ENCODE measurements at regions not wholly inside any gene's neighbourhood (a gene's known extent, or its start where the extent isn't known, plus 50 kb on each side); places are given as distances from the start of the nearest gene placed in this dataset.
A peak's percentile ranks its signal among the peaks of the same experiment; 100 is the strongest.
"Not testable (repeated sequence)": the region's sequence is repeated elsewhere in the genome, so short reads cannot be mapped to it uniquely, and the experiment has no call there.

DNA sequence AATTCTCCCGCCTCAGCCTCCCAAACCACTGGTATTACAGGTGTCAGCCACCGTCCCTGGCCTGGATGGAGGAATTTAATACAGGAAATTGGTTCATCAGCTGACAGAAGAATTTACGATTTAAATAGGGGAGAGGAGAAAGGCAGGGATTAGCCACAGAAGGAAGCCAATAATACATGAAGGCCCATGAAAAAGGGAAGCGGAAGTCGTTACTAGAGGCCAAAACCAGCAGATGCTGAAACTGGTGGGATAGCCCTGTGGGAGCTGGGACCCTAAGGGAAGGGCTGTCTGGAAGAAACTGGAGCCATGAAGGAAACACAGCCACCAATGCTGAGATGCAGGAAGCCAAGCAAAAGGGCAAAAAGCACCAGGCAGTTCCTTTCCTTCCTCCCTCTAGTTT, 163.7 kb upstream of the RMP24 start:
- Histone ChIP-seq H3K27me3 (ENCODE audit: low read length) (no peaks in the 10 kb centered on the region), H3K36me3 (ENCODE audit: low read depth, low read length) (no peaks in the 10 kb centered on the region), H3K9me3 (ENCODE audit: low read length) (no peaks in the 10 kb centered on the region), H3K4me1 (ENCODE audit: insufficient read depth, low read length) (no peaks in the 10 kb centered on the region), H3K9me2 (replicated peaks; ENCODE audit: low read length) (no peaks in the 10 kb centered on the region), H3F3A (ENCODE audit: low read length, unreplicated experiment) (no peaks in the 10 kb centered on the region), H3K79me2 (ENCODE audit: low read length) (no peaks in the 10 kb centered on the region), H4K20me1 (ENCODE audit: low read length) (no peaks in the 10 kb centered on the region), H3K27ac (ENCODE audit: low read length) (no peak overlapping the region), H2AFZ (ENCODE audit: low read length) (no peak overlapping the region), H3K9ac (ENCODE audit: low read length) (no peak overlapping the region), H3K4me2 (ENCODE audit: low read length) (no peak overlapping the region), H3K4me3 (ENCODE audit: low read length) (no peak overlapping the region)
- ATAC-seq (no peak), DNase-seq (no peak)
- BruUV-seq (replicated peaks): no TSS peak
- intact Hi-C loops (cut with micrococcal nuclease): no loop called here
- CTCF ChIA-PET: no interaction called here
- POLR2A ChIA-PET (ENCODE audit: unreplicated experiment): no interaction called here
- no peak for TF ChIP-seq EZH2 (IDR thresholded peaks at IDR 0.05; ENCODE audit: low read length, unreplicated experiment)
- TF ChIP-seq, protein P1, sequence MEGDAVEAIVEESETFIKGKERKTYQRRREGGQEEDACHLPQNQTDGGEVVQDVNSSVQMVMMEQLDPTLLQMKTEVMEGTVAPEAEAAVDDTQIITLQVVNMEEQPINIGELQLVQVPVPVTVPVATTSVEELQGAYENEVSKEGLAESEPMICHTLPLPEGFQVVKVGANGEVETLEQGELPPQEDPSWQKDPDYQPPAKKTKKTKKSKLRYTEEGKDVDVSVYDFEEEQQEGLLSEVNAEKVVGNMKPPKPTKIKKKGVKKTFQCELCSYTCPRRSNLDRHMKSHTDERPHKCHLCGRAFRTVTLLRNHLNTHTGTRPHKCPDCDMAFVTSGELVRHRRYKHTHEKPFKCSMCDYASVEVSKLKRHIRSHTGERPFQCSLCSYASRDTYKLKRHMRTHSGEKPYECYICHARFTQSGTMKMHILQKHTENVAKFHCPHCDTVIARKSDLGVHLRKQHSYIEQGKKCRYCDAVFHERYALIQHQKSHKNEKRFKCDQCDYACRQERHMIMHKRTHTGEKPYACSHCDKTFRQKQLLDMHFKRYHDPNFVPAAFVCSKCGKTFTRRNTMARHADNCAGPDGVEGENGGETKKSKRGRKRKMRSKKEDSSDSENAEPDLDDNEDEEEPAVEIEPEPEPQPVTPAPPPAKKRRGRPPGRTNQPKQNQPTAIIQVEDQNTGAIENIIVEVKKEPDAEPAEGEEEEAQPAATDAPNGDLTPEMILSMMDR (conservative IDR thresholded peaks at IDR 0.05; ENCODE audit: low read depth, low read length): no peak

DNA sequence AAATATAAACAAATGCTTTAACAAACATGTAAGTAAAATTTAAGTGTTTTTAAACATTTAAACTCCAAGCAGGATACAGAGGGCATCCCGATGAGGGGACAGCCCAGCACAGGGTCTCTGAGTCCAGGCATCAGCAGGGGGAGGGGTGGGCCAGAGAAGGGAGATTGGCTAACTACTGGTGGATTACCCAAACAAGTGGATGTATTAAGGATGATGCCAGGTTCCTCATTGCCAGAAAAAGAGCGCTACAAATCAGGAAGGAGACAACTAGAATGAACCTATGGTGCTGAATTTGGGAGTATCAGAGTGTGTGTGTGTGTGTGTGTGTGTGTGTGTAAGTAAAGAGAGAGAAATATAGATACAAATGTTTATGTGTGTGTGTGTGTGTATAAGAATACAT, 162.0 kb upstream of the RMP24 start:
- DNase-seq (no peak), ATAC-seq (no peak)
- no TSS peak for BruUV-seq (replicated peaks)
- Histone ChIP-seq H4K20me1 (ENCODE audit: low read length) (no peaks in the 10 kb centered on the region), H3K27ac (ENCODE audit: low read length) (no peak overlapping the region), H3K9me2 (replicated peaks; ENCODE audit: low read length) (no peaks in the 10 kb centered on the region), H3K4me3 (ENCODE audit: low read length) (no peak overlapping the region), H3K4me1 (ENCODE audit: insufficient read depth, low read length) (no peaks in the 10 kb centered on the region), H2AFZ (ENCODE audit: low read length) (no peak overlapping the region), H3K4me2 (ENCODE audit: low read length) (no peak overlapping the region), H3K9me3 (ENCODE audit: low read length) (no peaks in the 10 kb centered on the region), H3K36me3 (ENCODE audit: low read depth, low read length) (no peaks in the 10 kb centered on the region), H3K79me2 (ENCODE audit: low read length) (no peaks in the 10 kb centered on the region), H3F3A (ENCODE audit: low read length, unreplicated experiment) (no peaks in the 10 kb centered on the region), H3K27me3 (ENCODE audit: low read length) (no peaks in the 10 kb centered on the region), H3K9ac (ENCODE audit: low read length) (no peak overlapping the region)
- POLR2A ChIA-PET (ENCODE audit: unreplicated experiment): no interaction called here
- intact Hi-C loops (cut with micrococcal nuclease): no loop called here
- TF ChIP-seq EZH2phosphoT487 (IDR thresholded peaks at IDR 0.05; ENCODE audit: borderline replicate concordance, low read length) (no peak), EZH2 (IDR thresholded peaks at IDR 0.05; ENCODE audit: low read length, unreplicated experiment) (no peak)
- TF ChIP-seq, protein P1 (conservative IDR thresholded peaks at IDR 0.05; ENCODE audit: low read depth, low read length): no peak
- CTCF ChIA-PET: no interaction called here

DNA sequence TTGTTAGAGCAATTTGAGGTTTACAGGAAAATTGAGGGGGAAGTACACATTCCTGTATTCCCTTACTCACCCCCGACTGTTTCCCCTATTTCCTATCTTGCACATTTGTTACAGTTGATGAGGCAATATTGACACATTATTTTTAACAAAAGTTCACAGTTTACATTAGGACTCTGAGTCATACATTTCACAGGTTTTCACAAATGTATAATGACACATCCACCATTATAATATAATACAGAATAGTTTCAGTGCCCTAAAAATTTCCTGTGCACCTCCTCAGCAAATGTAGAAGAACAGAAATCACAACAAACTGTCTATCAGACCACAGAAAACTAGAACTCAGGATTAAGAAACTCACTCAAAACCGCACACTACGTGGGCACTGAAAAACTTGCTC, 160.6 kb upstream of the RMP24 start:
- no TSS peak for BruUV-seq (replicated peaks)
- DNase-seq: peak; percentile 12

DNA sequence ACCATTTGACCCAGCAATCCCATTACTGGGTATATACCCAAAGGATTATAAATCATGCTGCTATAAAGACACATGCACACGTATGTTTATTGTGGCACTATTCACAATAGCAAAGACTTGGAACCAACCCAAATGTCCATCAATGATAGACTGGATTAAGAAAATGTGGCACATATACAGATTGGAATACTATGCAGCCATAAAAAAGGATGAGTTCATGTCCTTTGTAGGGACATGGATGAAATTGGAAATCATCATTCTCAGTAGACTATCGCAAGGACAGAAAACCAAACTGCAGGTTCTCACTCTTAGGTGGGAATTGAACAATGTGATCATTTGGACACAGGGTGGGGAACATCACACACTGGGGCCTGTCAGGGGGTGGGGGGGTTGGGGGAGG, 157.5 kb upstream of the RMP24 start:
- H3K9ac ChIP-seq (ENCODE audit: low read length); H3K4me2 ChIP-seq (ENCODE audit: low read length); H3K4me3 ChIP-seq (ENCODE audit: low read length); H3K9me3 ChIP-seq (ENCODE audit: low read length); H3K79me2 ChIP-seq (ENCODE audit: low read length); H4K20me1 ChIP-seq (ENCODE audit: low read length); H3K9me2 ChIP-seq (replicated peaks; ENCODE audit: low read length); H3F3A ChIP-seq (ENCODE audit: low read length, unreplicated experiment); H3K27me3 ChIP-seq (ENCODE audit: low read length); ATAC-seq; BruUV-seq (replicated peaks); H3K27ac ChIP-seq (ENCODE audit: low read length); CTCF ChIA-PET; H3K4me1 ChIP-seq (ENCODE audit: insufficient read depth, low read length); DNase-seq; POLR2A ChIA-PET (ENCODE audit: unreplicated experiment); H2AFZ ChIP-seq (ENCODE audit: low read length); H3K36me3 ChIP-seq (ENCODE audit: low read depth, low read length); intact Hi-C loops (cut with micrococcal nuclease): not testable (repeated sequence)

More for the DNA sequence above, 160.6 kb upstream of the RMP24 start:
- POLR2A ChIA-PET (ENCODE audit: unreplicated experiment): no interaction called here
- no peak overlapping the region for H3K4me3 ChIP-seq (ENCODE audit: low read length)
- intact Hi-C loops (cut with micrococcal nuclease): no loop called here
- H3K36me3 ChIP-seq (ENCODE audit: low read depth, low read length): no peaks in the 10 kb centered on the region
- no peak overlapping the region for H3K9ac ChIP-seq (ENCODE audit: low read length)
- H3K79me2 ChIP-seq (ENCODE audit: low read length): no peaks in the 10 kb centered on the region
- H3K9me3 ChIP-seq (ENCODE audit: low read length): no peaks in the 10 kb centered on the region
- no peak overlapping the region for H2AFZ ChIP-seq (ENCODE audit: low read length)
- H4K20me1 ChIP-seq (ENCODE audit: low read length): no peaks in the 10 kb centered on the region
- TF ChIP-seq EZH2phosphoT487 (IDR thresholded peaks at IDR 0.05; ENCODE audit: borderline replicate concordance, low read length): no peak
- TF ChIP-seq, protein P1 (conservative IDR thresholded peaks at IDR 0.05; ENCODE audit: low read depth, low read length): no peak
- TF ChIP-seq EZH2 (IDR thresholded peaks at IDR 0.05; ENCODE audit: low read length, unreplicated experiment): no peak
- H3K4me2 ChIP-seq (ENCODE audit: low read length): no peak overlapping the region
- H3K4me1 ChIP-seq (ENCODE audit: insufficient read depth, low read length): no peaks in the 10 kb centered on the region
- H3K27me3 ChIP-seq (ENCODE audit: low read length): no peaks in the 10 kb centered on the region
- no peak overlapping the region for H3K27ac ChIP-seq (ENCODE audit: low read length)
- ATAC-seq: peak; percentile 62
- no peaks in the 10 kb centered on the region for H3K9me2 ChIP-seq (replicated peaks; ENCODE audit: low read length)
- H3F3A ChIP-seq (ENCODE audit: low read length, unreplicated experiment): no peaks in the 10 kb centered on the region
- CTCF ChIA-PET: no interaction called here

All from PC-3 (cell line).